ENCODE measurements at regions not wholly inside any gene's neighbourhood (a gene's known extent, or its start where the extent isn't known, plus 50 kb on each side); places are given as distances from the start of the nearest gene placed in this dataset.

DNA sequence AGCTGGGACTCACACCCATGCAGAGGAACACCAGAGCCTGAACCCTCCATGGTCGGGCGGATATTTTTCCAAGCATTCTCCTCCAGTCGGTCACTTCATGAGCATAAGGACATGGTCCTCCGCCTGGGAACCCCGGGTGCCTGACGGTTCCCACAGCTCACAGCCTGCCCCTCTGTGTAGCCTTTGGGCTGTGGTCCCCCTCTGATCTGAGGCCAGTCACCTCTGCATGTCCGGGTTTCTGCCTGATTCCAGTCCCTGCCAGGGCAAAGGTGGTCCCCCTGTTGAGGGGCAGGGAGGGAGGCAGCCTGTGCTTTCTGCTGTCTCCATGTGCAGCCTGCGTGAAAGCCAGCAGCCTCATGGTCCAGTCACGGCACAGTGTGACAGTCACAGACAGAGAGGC lies 76.6 kb upstream of the KLF13 start:
- TF ChIP-seq, protein P1, sequence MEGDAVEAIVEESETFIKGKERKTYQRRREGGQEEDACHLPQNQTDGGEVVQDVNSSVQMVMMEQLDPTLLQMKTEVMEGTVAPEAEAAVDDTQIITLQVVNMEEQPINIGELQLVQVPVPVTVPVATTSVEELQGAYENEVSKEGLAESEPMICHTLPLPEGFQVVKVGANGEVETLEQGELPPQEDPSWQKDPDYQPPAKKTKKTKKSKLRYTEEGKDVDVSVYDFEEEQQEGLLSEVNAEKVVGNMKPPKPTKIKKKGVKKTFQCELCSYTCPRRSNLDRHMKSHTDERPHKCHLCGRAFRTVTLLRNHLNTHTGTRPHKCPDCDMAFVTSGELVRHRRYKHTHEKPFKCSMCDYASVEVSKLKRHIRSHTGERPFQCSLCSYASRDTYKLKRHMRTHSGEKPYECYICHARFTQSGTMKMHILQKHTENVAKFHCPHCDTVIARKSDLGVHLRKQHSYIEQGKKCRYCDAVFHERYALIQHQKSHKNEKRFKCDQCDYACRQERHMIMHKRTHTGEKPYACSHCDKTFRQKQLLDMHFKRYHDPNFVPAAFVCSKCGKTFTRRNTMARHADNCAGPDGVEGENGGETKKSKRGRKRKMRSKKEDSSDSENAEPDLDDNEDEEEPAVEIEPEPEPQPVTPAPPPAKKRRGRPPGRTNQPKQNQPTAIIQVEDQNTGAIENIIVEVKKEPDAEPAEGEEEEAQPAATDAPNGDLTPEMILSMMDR (conservative IDR thresholded peaks at IDR 0.05; ENCODE audit: low read length), result no peak
- TF ChIP-seq EZH2phosphoT487 (IDR thresholded peaks at IDR 0.05; ENCODE audit: borderline replicate concordance, low read depth, low read length), result no peak

Measured in OCI-LY7 (cell line).